Karpas-422 (cell line): ENCODE measurements at regions not wholly inside any gene's neighbourhood (a gene's known extent, or its start where the extent isn't known, plus 50 kb on each side); places are given as distances from the start of the nearest gene placed in this dataset.

ENCODE experiments used
- DNase-seq: peaks from one replicate; pipeline ENCODE4 v3.0.0-alpha.2; 2015
- H2AFZ ChIP-seq: fragments of 200-600 bp; sonication (generic); 2 replicates; pipeline ENCODE4 v1.6.1; 2014; ENCODE audit warnings: antibody characterized with exemption, low read length, mixed read lengths
- H3K27ac ChIP-seq: fragments of 200-600 bp; sonication (generic); 2 replicates; pipeline ENCODE4 v1.5.1; 2014; ENCODE audit warnings: mild to moderate bottlenecking, low read length, moderate library complexity
- H3K27me3 ChIP-seq: fragments of 200-600 bp; sonication (generic); 2 replicates; pipeline ENCODE4 v1.6.1; 2014; ENCODE audit warnings: low read length, mixed read lengths
- H3K36me3 ChIP-seq: fragments of 200-600 bp; sonication (generic); 2 replicates; pipeline ENCODE4 v1.6.1; 2014; ENCODE audit warnings: low read length, mixed read lengths; ENCODE audit not compliant: insufficient read depth
- H3K4me1 ChIP-seq: fragments of 200-600 bp; sonication (generic); 2 replicates; pipeline ENCODE4 v1.6.1; 2014; ENCODE audit warnings: mild to moderate bottlenecking, low read length, mixed read lengths
- H3K4me2 ChIP-seq: fragments of 200-600 bp; sonication (generic); 2 replicates; pipeline ENCODE4 v1.6.1; 2014; ENCODE audit warnings: low read length, low read depth, mild to moderate bottlenecking; ENCODE audit not compliant: poor library complexity, severe bottlenecking
- H3K4me3 ChIP-seq: fragments of 200-600 bp; sonication (generic); 2 replicates; pipeline ENCODE4 v1.5.1; 2014; ENCODE audit warnings: mild to moderate bottlenecking, antibody characterized with exemption, low read length, mixed read lengths
- H3K79me2 ChIP-seq: fragments of 200-600 bp; sonication (generic); 2 replicates; pipeline ENCODE4 v1.6.1; 2014; ENCODE audit warnings: mild to moderate bottlenecking, low read length, mixed read lengths
- H3K9ac ChIP-seq: fragments of 200-600 bp; sonication (generic); 2 replicates; pipeline ENCODE4 v1.6.0; 2014; ENCODE audit warnings: low read length
- H3K9me2 ChIP-seq: fragments of 200-600 bp; sonication (generic), shearing (Covaris generic); replicated peaks from 2 replicates; pipeline ENCODE4 v1.6.0; 2014; ENCODE audit warnings: mild to moderate bottlenecking, low read length, moderate library complexity; ENCODE audit not compliant: insufficient read depth
- H3K9me3 ChIP-seq: fragments of 300-700, 200-600 bp; sonication (generic); 2 replicates; pipeline ENCODE4 v1.6.1; 2014; ENCODE audit warnings: low read length, mixed read lengths
- H4K20me1 ChIP-seq: fragments of 200-600 bp; sonication (generic); 2 replicates; pipeline ENCODE4 v1.6.1; 2014; ENCODE audit warnings: mild to moderate bottlenecking, antibody characterized with exemption, low read length, low read depth; ENCODE audit not compliant: insufficient read depth

GRCh38 chr13:82216165-82216564, 1666.1 kb downstream of the SLITRK1 start:
- Histone ChIP-seq H4K20me1 (no peaks in the 10 kb centered on the region), H3K4me2 (no peak overlapping the region), H3K27ac (no peak overlapping the region), H3K4me1 (no peaks in the 10 kb centered on the region), H3K36me3 (no peaks in the 10 kb centered on the region), H3K27me3 (no peaks in the 10 kb centered on the region), H3K9me3 (peaks cover 29% of the 10 kb centered on the region), H3K4me3 (no peak overlapping the region), H3K9ac (no peak overlapping the region), H2AFZ (no peak overlapping the region), H3K9me2 (no peaks in the 10 kb centered on the region), H3K79me2 (no peaks in the 10 kb centered on the region)
- DNase-seq = no peak

DNA sequence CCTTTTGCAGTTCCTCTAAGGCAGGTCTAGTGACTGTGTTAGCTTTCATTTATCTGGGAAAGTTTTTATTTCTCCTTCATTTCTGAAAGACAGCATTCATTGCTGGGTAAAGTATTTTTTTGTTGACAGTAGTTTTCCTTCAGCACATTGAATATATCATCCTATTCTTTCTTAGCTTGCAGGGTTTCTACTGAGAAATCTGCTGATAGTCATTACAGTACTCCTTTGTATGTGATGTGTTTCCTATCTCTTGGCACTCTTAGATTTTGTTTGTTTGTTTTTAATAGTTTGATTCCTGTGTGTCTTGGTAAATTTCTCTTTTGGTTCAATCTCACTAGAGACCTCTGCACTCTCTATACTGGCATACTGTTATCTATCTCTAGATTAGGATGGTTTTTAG, 1667.9 kb downstream of the SLITRK1 start:
- Histone ChIP-seq H2AFZ (no peak overlapping the region), H3K4me3 (no peak overlapping the region), H3K27me3 (no peaks in the 10 kb centered on the region), H3K79me2 (no peaks in the 10 kb centered on the region), H3K36me3 (no peaks in the 10 kb centered on the region), H3K4me1 (no peaks in the 10 kb centered on the region), H4K20me1 (no peaks in the 10 kb centered on the region), H3K9me3 (peaks cover 21% of the 10 kb centered on the region), H3K9ac (no peak overlapping the region), H3K4me2 (no peak overlapping the region), H3K9me2 (no peaks in the 10 kb centered on the region), H3K27ac (no peak overlapping the region)
- DNase-seq = no peak

- Histone ChIP-seq H3K4me2 (no peak overlapping the region), H3K79me2 (no peaks in the 10 kb centered on the region), H3K27me3 (no peaks in the 10 kb centered on the region), H3K9me2 (no peaks in the 10 kb centered on the region), H2AFZ (no peak overlapping the region), H3K4me3 (no peak overlapping the region), H3K9me3 (peaks cover 30% of the 10 kb centered on the region), H3K36me3 (no peaks in the 10 kb centered on the region), H3K27ac (no peak overlapping the region), H3K9ac (no peak overlapping the region), H4K20me1 (no peaks in the 10 kb centered on the region), H3K4me1 (no peaks in the 10 kb centered on the region)
- DNase-seq = no peak
Measured at GRCh38 chr13:82206241-82206640, 1676.0 kb downstream of the SLITRK1 start.

- H3K4me3 ChIP-seq = no peak overlapping the region
Measured at GRCh38 chr13:82202398-82202797, 1679.9 kb downstream of the SLITRK1 start.

GRCh38 chr13:82196087-82196486, 1686.2 kb downstream of the SLITRK1 start:
- H3K4me3 ChIP-seq = no peak overlapping the region
- no peak overlapping the region for H3K4me2 ChIP-seq

More at GRCh38 chr13:82202398-82202797, 1679.9 kb downstream of the SLITRK1 start:
- no peaks in the 10 kb centered on the region for H3K36me3 ChIP-seq
- H3K4me1 ChIP-seq = no peaks in the 10 kb centered on the region
- H3K27me3 ChIP-seq = no peaks in the 10 kb centered on the region
- no peaks in the 10 kb centered on the region for H4K20me1 ChIP-seq
- no peaks in the 10 kb centered on the region for H3K79me2 ChIP-seq
- no peak overlapping the region for H3K27ac ChIP-seq
- no peak overlapping the region for H3K4me2 ChIP-seq
- no peak overlapping the region for H2AFZ ChIP-seq
- H3K9ac ChIP-seq = no peak overlapping the region
- peaks cover 42% of the 10 kb centered on the region for H3K9me3 ChIP-seq
- DNase-seq = no peak
- H3K9me2 ChIP-seq = no peaks in the 10 kb centered on the region

DNA sequence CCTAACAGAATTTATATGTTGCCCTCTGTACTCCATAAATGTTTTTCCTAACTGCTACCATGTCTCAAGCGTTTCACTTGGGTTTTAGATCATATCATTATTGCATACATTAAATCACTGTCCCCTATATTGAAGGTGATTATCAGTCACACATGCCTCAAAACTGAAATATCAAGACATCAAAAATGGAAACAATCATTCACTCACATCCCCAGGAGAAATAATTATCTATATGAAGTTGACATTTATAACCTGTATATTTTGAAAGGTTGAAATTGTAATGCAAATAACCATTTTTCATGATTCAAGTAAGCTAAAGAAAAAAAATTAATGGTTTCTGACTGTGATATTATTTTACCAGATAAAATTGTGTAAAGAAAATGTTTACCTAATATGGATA, 1695.0 kb downstream of the SLITRK1 start:
- Histone ChIP-seq H2AFZ (no peak overlapping the region), H3K9me2 (no peaks in the 10 kb centered on the region), H4K20me1 (no peaks in the 10 kb centered on the region), H3K4me1 (no peaks in the 10 kb centered on the region), H3K4me3 (no peak overlapping the region), H3K9me3 (peaks cover 37% of the 10 kb centered on the region), H3K27me3 (no peaks in the 10 kb centered on the region), H3K27ac (no peak overlapping the region), H3K36me3 (no peaks in the 10 kb centered on the region), H3K79me2 (no peaks in the 10 kb centered on the region), H3K4me2 (no peak overlapping the region), H3K9ac (no peak overlapping the region)
- DNase-seq = no peak

More at GRCh38 chr13:82196087-82196486, 1686.2 kb downstream of the SLITRK1 start:
- no peaks in the 10 kb centered on the region for H3K9me2 ChIP-seq
- DNase-seq = no peak
- no peaks in the 10 kb centered on the region for H4K20me1 ChIP-seq
- H3K27ac ChIP-seq = no peak overlapping the region
- H3K27me3 ChIP-seq = no peaks in the 10 kb centered on the region
- H3K36me3 ChIP-seq = no peaks in the 10 kb centered on the region
- H3K9me3 ChIP-seq = peaks cover 28% of the 10 kb centered on the region
- no peak overlapping the region for H2AFZ ChIP-seq
- no peaks in the 10 kb centered on the region for H3K4me1 ChIP-seq
- no peaks in the 10 kb centered on the region for H3K79me2 ChIP-seq
- H3K9ac ChIP-seq = no peak overlapping the region

- no peaks in the 10 kb centered on the region for H3K4me1 ChIP-seq
- no peaks in the 10 kb centered on the region for H3K79me2 ChIP-seq
- H3K36me3 ChIP-seq = no peaks in the 10 kb centered on the region
- H2AFZ ChIP-seq = no peak overlapping the region
- no peaks in the 10 kb centered on the region for H4K20me1 ChIP-seq
- no peak overlapping the region for H3K27ac ChIP-seq
- no peak for DNase-seq
- H3K9me2 ChIP-seq = no peaks in the 10 kb centered on the region
- H3K4me2 ChIP-seq = no peak overlapping the region
- peaks cover 25% of the 10 kb centered on the region for H3K9me3 ChIP-seq
- H3K4me3 ChIP-seq = no peak overlapping the region
- H3K27me3 ChIP-seq = no peaks in the 10 kb centered on the region
- H3K9ac ChIP-seq = no peak overlapping the region
Measured at GRCh38 chr13:82176751-82177150, 1705.5 kb downstream of the SLITRK1 start.

- Histone ChIP-seq H3K4me1 (no peaks in the 10 kb centered on the region), H4K20me1 (no peaks in the 10 kb centered on the region), H3K9me3 (peaks cover 34% of the 10 kb centered on the region), H3K79me2 (no peaks in the 10 kb centered on the region), H3K9me2 (no peaks in the 10 kb centered on the region), H3K4me2 (no peak overlapping the region), H2AFZ (no peak overlapping the region), H3K9ac (no peak overlapping the region), H3K4me3 (no peak overlapping the region), H3K27ac (no peak overlapping the region), H3K36me3 (no peaks in the 10 kb centered on the region), H3K27me3 (no peaks in the 10 kb centered on the region)
- DNase-seq = no peak
Measured at GRCh38 chr13:82165396-82166174, 1716.7 kb downstream of the SLITRK1 start.
